ENCODE measurements at regions not wholly inside any gene's neighbourhood (a gene's known extent, or its start where the extent isn't known, plus 50 kb on each side); places are given as distances from the start of the nearest gene placed in this dataset.

- Mint-ChIP-seq H3K9me3 (no peaks in the 10 kb centered on the region), H3K4me1 (no peaks in the 10 kb centered on the region), H3K36me3 (ENCODE audit: insufficient read depth in 1 of 3, low read depth in 3 of 3) (no peaks in the 10 kb centered on the region), H3K27me3 (ENCODE audit: low read depth) (peaks cover 3% of the 10 kb centered on the region; the same call in 1 of the 2 replicates), H3K4me3 (no peak overlapping the region), H3K27ac (no peak overlapping the region)
- Histone ChIP-seq H4K91ac (ENCODE audit: insufficient read length, low read depth, low read length) (no peak overlapping the region), H3K27me3 (ENCODE audit: insufficient read depth, low read length) (no peaks in the 10 kb centered on the region), H3K27ac (ENCODE audit: insufficient read length, low read depth, low read length) (no peak overlapping the region), H3K9ac (ENCODE audit: extremely low read depth, insufficient read length, low read length) (no peak overlapping the region), H4K20me1 (ENCODE audit: control insufficient read depth, insufficient read depth, insufficient read length) (no peaks in the 10 kb centered on the region), H4K8ac (replicated peaks; ENCODE audit: insufficient read length, low read depth, low read length) (no peak overlapping the region), H3K14ac (ENCODE audit: insufficient read depth, low read length) (peak overlapping the region; percentile 5; the same call in 1 of the 2 replicates), H2AK5ac (ENCODE audit: insufficient read length, low read length) (no peak overlapping the region), H3K23me2 (ENCODE audit: insufficient read length, low read depth, low read length, poor library complexity, severe bottlenecking) (no peaks in the 10 kb centered on the region), H2BK12ac (ENCODE audit: insufficient read length, low read depth, low read length) (no peak overlapping the region), H2BK5ac (ENCODE audit: insufficient read length, low read length) (no peak overlapping the region), H3K79me1 (ENCODE audit: insufficient read depth, low read depth, low read length, poor library complexity, severe bottlenecking) (no peaks in the 10 kb centered on the region), H2AFZ (ENCODE audit: low read length) (no peak overlapping the region), H3K23ac (ENCODE audit: insufficient read length, low read depth, low read length) (no peak overlapping the region), H3K4ac (ENCODE audit: low read depth, low read length) (no peak overlapping the region; the same call in 1 of the 2 replicates), H2BK120ac (ENCODE audit: low read depth, low read length, poor library complexity, severe bottlenecking) (no peak overlapping the region), H3K4me2 (ENCODE audit: insufficient read depth, insufficient read length, low read length) (no peak overlapping the region), H3K4me1 (ENCODE audit: insufficient read depth, low read length) (no peaks in the 10 kb centered on the region), H4K5ac (ENCODE audit: insufficient read length, low read depth, low read length) (no peak overlapping the region), H3K18ac (ENCODE audit: insufficient read length, low read depth, low read length) (no peak overlapping the region), H2BK15ac (ENCODE audit: low read depth, low read length) (no peak overlapping the region), H3T11ph (ENCODE audit: low read length) (no peak overlapping the region), H3K9me3 (ENCODE audit: control insufficient read depth, low read depth, low read length) (no peaks in the 10 kb centered on the region), H3K56ac (ENCODE audit: insufficient read length, low read depth, low read length) (no peak overlapping the region), H2BK20ac (ENCODE audit: low read depth, low read length, poor library complexity, severe bottlenecking) (no peak overlapping the region), H3K79me2 (ENCODE audit: insufficient read depth, low read length) (no peaks in the 10 kb centered on the region)
- no peak for DNase-seq
- TF ChIP-seq, protein P1, sequence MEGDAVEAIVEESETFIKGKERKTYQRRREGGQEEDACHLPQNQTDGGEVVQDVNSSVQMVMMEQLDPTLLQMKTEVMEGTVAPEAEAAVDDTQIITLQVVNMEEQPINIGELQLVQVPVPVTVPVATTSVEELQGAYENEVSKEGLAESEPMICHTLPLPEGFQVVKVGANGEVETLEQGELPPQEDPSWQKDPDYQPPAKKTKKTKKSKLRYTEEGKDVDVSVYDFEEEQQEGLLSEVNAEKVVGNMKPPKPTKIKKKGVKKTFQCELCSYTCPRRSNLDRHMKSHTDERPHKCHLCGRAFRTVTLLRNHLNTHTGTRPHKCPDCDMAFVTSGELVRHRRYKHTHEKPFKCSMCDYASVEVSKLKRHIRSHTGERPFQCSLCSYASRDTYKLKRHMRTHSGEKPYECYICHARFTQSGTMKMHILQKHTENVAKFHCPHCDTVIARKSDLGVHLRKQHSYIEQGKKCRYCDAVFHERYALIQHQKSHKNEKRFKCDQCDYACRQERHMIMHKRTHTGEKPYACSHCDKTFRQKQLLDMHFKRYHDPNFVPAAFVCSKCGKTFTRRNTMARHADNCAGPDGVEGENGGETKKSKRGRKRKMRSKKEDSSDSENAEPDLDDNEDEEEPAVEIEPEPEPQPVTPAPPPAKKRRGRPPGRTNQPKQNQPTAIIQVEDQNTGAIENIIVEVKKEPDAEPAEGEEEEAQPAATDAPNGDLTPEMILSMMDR (conservative IDR thresholded peaks at IDR 0.05), result no peak
- WGBS (ENCODE audit: extremely low coverage, insufficient read length, low lambda C conversion rate), result no CpG with 5 or more reads among the region's 3 CpGs
Measured at GRCh38 chr16:79876332-79876730, 275.8 kb upstream of the MAF start.

Measured in H9 (cell line).